HG02970 (cell line): ENCODE measurements at regions not wholly inside any gene's neighbourhood (a gene's known extent, or its start where the extent isn't known, plus 50 kb on each side); places are given as distances from the start of the nearest gene placed in this dataset.
"Not testable (repeated sequence)": the region's sequence is repeated elsewhere in the genome, so short reads cannot be mapped to it uniquely, and the experiment has no call there.

Source experiments
- ATAC-seq: cut with Tn5 transposase; IDR thresholded peaks from one replicate; pipeline ENCODE4 v1.9.1; 2021; ENCODE audit warnings: mild to moderate bottlenecking, moderate library complexity, moderate number of reproducible peaks; ENCODE audit not compliant: unreplicated experiment, low FRiP score

- not testable (repeated sequence) for ATAC-seq
Observed at GRCh38 chr2:21379668-21380067, 255.9 kb downstream of the TDRD15 start.

GRCh38 chr2:21381421-21381820, 257.7 kb downstream of the TDRD15 start:
- no peak for ATAC-seq

GRCh38 chr2:21382701-21383520, 259.1 kb downstream of the TDRD15 start:
- no peak for ATAC-seq

- ATAC-seq: no peak
Observed at GRCh38 chr2:21386666-21387065, 262.9 kb downstream of the TDRD15 start.

GRCh38 chr2:21392649-21393048, 268.9 kb downstream of the TDRD15 start:
- ATAC-seq: no peak

- ATAC-seq: no peak
Observed at GRCh38 chr2:21393173-21393572, 269.4 kb downstream of the TDRD15 start.

GRCh38 chr2:21395366-21395765, 271.6 kb downstream of the TDRD15 start:
- ATAC-seq: no peak

GRCh38 chr2:21396252-21396651, 272.5 kb downstream of the TDRD15 start:
- no peak for ATAC-seq

- no peak for ATAC-seq
Observed at GRCh38 chr2:21401022-21401698, 277.4 kb downstream of the TDRD15 start.

- no peak for ATAC-seq
Observed at GRCh38 chr2:21404137-21404536, 280.4 kb downstream of the TDRD15 start.

- no peak for ATAC-seq
Observed at GRCh38 chr2:21404827-21405625, 281.3 kb downstream of the TDRD15 start.

- no peak for ATAC-seq
Observed at GRCh38 chr2:21406386-21406785, 282.6 kb downstream of the TDRD15 start.

- no peak for ATAC-seq
Observed at GRCh38 chr2:21406911-21407310, 283.1 kb downstream of the TDRD15 start.

GRCh38 chr2:21407851-21408250, 284.1 kb downstream of the TDRD15 start:
- ATAC-seq: no peak

GRCh38 chr2:21411741-21412140, 288.0 kb downstream of the TDRD15 start:
- ATAC-seq: no peak

- ATAC-seq: no peak
Observed at GRCh38 chr2:21412944-21413443, 289.2 kb downstream of the TDRD15 start.

GRCh38 chr2:21415234-21415633, 291.5 kb downstream of the TDRD15 start:
- ATAC-seq: no peak

GRCh38 chr2:21416226-21416625, 292.5 kb downstream of the TDRD15 start:
- ATAC-seq: no peak

GRCh38 chr2:21418456-21418855, 294.7 kb downstream of the TDRD15 start:
- ATAC-seq: no peak

- no peak for ATAC-seq
Observed at GRCh38 chr2:21420553-21421335, 297.0 kb downstream of the TDRD15 start.
